WTC11 (cell line): ENCODE measurements at regions not wholly inside any gene's neighbourhood (a gene's known extent, or its start where the extent isn't known, plus 50 kb on each side); places are given as distances from the start of the nearest gene placed in this dataset.

Experiments
- ATAC-seq: fragments of 200-7000 bp; cut with Tn5 transposase; 2 replicates; pipeline ENCODE4 v1.10.0; 2021; ENCODE audit warnings: mild to moderate bottlenecking, moderate library complexity
- CTCF ChIA-PET: fragments of 300-600 bp; sonication (Branson Sonifier 250); formaldehyde crosslinking; loops from one replicate; lab custom pipeline; 2021; ENCODE audit warnings: antibody characterized with exemption; lab: Charles Lee
- POLR2A ChIA-PET: fragments of 350-600 bp; sonication (Branson Sonifier 250); formaldehyde crosslinking; loops from one replicate; lab custom pipeline; 2021; ENCODE audit warnings: antibody characterized with exemption; lab: Charles Lee
- DNase-seq: peaks from one replicate; pipeline ENCODE4 v3.0.0; 2021; ENCODE audit warnings: low spot score
- H3K27ac Mint-ChIP-seq: 2 replicates; pipeline ENCODE4 v1.8.0; 2021; ENCODE audit warnings: mixed read lengths
- H3K27me3 Mint-ChIP-seq: 2 replicates; pipeline ENCODE4 v1.8.0; 2021; ENCODE audit warnings: low read depth, mild to moderate bottlenecking, moderate library complexity, mixed read lengths
- H3K36me3 Mint-ChIP-seq: 2 replicates; pipeline ENCODE4 v1.8.0; 2021; ENCODE audit warnings: mixed read lengths
- H3K4me1 Mint-ChIP-seq: 2 replicates; pipeline ENCODE4 v1.8.0; 2022; ENCODE audit warnings: mixed read lengths
- H3K4me3 Mint-ChIP-seq: 2 replicates; pipeline ENCODE4 v1.8.0; 2021; ENCODE audit warnings: mild to moderate bottlenecking, moderate library complexity, mixed read lengths
- H3K9me3 Mint-ChIP-seq: 2 replicates; pipeline ENCODE4 v1.8.0; 2021; ENCODE audit warnings: mixed read lengths
- GABPB1 ChIP-seq: sonication (generic); formaldehyde crosslinking; IDR thresholded peaks from 2 replicates; pipeline ENCODE4 v1.8.1; 2023; ENCODE audit warnings: mild to moderate bottlenecking, missing genetic modification reagents
- GTF2I ChIP-seq: fragments of 250-450 bp; sonication (Bioruptor Pico); conservative IDR thresholded peaks from 2 replicates; pipeline ENCODE4 v1.4.0; 2021; ENCODE audit warnings: mild to moderate bottlenecking
- HMGA2 ChIP-seq: fragments of 250-450 bp; sonication (Bioruptor Pico); IDR thresholded peaks from 2 replicates; pipeline ENCODE4 v1.4.0; 2021; ENCODE audit warnings: mild to moderate bottlenecking, moderate library complexity
- JAZF1 ChIP-seq: fragments of 250-450 bp; sonication (Bioruptor Pico); IDR thresholded peaks from 2 replicates; pipeline ENCODE4 v1.9.0; 2021; ENCODE audit warnings: moderate library complexity, mild to moderate bottlenecking, inconsistent platforms
- MYBL2 ChIP-seq: sonication (generic); formaldehyde crosslinking; IDR thresholded peaks from 2 replicates; pipeline ENCODE4 v1.8.1; 2023; ENCODE audit warnings: mild to moderate bottlenecking, moderate library complexity, missing genetic modification reagents
- ZNF219 ChIP-seq: sonication (generic); formaldehyde crosslinking; IDR thresholded peaks from 2 replicates; pipeline ENCODE4 v1.8.0; 2023; ENCODE audit warnings: missing genetic modification reagents, mild to moderate bottlenecking, borderline replicate concordance
- ZNF671 ChIP-seq: fragments of 250-450 bp; sonication (Bioruptor Pico); IDR thresholded peaks from 2 replicates; pipeline ENCODE4 v1.8.0; 2021; ENCODE audit warnings: mild to moderate bottlenecking
- TF ChIP-seq, protein P1 (sequence below): sonication (generic); formaldehyde crosslinking; IDR thresholded peaks from 2 replicates; pipeline ENCODE4 v1.8.1; 2022; ENCODE audit warnings: mild to moderate bottlenecking, missing genetic modification reagents, moderate library complexity, borderline replicate concordance
- TF ChIP-seq, protein P2 (sequence below): sonication (generic); formaldehyde crosslinking; IDR thresholded peaks from 2 replicates; pipeline ENCODE4 v1.8.1; 2023; ENCODE audit warnings: mild to moderate bottlenecking, missing genetic modification reagents
- TF ChIP-seq, protein P3 (sequence below): fragments of 250-450 bp; sonication (Bioruptor Pico); IDR thresholded peaks from 2 replicates; pipeline ENCODE4 v1.9.0; 2021; ENCODE audit warnings: mild to moderate bottlenecking
- TF ChIP-seq, protein P4 (sequence below): sonication (generic); formaldehyde crosslinking; IDR thresholded peaks from 2 replicates; pipeline ENCODE4 v1.8.1; 2023; ENCODE audit warnings: mild to moderate bottlenecking, moderate library complexity, missing genetic modification reagents
- TF ChIP-seq, protein P5 (sequence below): sonication (generic); formaldehyde crosslinking; IDR thresholded peaks from 2 replicates; pipeline ENCODE4 v1.8.1; 2022; ENCODE audit warnings: low read depth, missing genetic modification reagents, borderline replicate concordance
- TF ChIP-seq, protein P6 (sequence below): sonication (generic); formaldehyde crosslinking; IDR thresholded peaks from 2 replicates; pipeline ENCODE4 v1.8.0; 2023; ENCODE audit warnings: mild to moderate bottlenecking, missing genetic modification reagents
- TF ChIP-seq, protein P7 (sequence below): sonication (generic); formaldehyde crosslinking; IDR thresholded peaks from 2 replicates; pipeline ENCODE4 v1.8.0; 2022; ENCODE audit warnings: missing genetic modification reagents
- TF ChIP-seq, protein P8 (sequence below): fragments of 250-450 bp; sonication (Bioruptor Pico); IDR thresholded peaks from 2 replicates; pipeline ENCODE4 v1.9.0; 2021; ENCODE audit warnings: mild to moderate bottlenecking, borderline replicate concordance

DNA sequence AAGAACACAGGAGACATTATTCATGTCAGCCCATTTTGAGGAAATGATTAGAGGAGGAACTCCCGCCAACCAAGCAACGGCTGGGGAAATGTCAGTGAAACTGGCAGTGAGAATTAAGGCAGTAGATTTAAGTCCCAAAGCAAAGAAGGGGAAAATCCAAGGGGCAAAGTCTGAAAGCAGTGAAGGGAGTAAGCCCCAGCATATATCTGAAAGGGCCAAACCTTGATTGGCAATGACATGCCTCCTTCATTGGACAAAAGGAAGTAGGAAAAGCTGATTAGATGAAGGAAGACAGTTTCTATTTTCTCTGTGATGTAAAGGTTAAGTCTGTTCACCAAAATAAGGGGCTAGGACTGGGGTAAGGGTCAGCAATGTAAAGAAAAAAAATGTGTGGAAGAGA is 190.3 kb downstream of the RNF144B start (continued):
- TF ChIP-seq, protein P1, sequence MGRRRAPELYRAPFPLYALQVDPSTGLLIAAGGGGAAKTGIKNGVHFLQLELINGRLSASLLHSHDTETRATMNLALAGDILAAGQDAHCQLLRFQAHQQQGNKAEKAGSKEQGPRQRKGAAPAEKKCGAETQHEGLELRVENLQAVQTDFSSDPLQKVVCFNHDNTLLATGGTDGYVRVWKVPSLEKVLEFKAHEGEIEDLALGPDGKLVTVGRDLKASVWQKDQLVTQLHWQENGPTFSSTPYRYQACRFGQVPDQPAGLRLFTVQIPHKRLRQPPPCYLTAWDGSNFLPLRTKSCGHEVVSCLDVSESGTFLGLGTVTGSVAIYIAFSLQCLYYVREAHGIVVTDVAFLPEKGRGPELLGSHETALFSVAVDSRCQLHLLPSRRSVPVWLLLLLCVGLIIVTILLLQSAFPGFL (CRISPR knock-in tag) = no peak
- TF ChIP-seq MYBL2 (CRISPR knock-in tag) (no peak), GTF2I (CRISPR knock-in tag) (no peak)
- TF ChIP-seq, protein P2, sequence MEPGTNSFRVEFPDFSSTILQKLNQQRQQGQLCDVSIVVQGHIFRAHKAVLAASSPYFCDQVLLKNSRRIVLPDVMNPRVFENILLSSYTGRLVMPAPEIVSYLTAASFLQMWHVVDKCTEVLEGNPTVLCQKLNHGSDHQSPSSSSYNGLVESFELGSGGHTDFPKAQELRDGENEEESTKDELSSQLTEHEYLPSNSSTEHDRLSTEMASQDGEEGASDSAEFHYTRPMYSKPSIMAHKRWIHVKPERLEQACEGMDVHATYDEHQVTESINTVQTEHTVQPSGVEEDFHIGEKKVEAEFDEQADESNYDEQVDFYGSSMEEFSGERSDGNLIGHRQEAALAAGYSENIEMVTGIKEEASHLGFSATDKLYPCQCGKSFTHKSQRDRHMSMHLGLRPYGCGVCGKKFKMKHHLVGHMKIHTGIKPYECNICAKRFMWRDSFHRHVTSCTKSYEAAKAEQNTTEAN (CRISPR knock-in tag) = no peak

DNA sequence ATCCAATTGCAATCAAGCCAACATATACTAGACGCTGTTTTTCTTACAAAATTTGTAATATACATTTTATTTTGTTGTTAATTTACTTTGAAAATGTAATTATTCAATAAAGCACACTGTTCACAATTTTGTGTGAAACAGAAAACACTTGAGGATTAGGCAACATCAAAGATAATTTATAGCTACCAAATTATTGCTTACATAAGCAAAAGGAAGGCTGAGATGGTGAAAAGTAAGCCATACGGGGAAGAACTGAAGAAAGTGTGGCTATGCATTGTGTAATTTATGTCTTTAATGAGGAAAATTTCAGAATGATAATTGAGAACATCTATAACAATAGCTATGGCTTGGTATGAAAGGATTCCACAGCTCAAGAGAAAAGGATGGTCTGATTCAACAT is 192.0 kb downstream of the RNF144B start:
- peaks cover 3% of the 10 kb centered on the region; the same call in 1 of the 2 replicates for H3K9me3 Mint-ChIP-seq
- no peak overlapping the region for H3K4me3 Mint-ChIP-seq
- no peaks in the 10 kb centered on the region for H3K4me1 Mint-ChIP-seq
- ATAC-seq = no peak
- no peak for DNase-seq
- ChIA-PET POLR2A (no interaction called here), CTCF (interaction anchor here (0.6 to 1.2 kb wide), 2 partner anchors 17 to 874 kb away, joined by 3 to 5 read pairs; no protein-coding TSS in a partner anchor)
- no peak overlapping the region for H3K27ac Mint-ChIP-seq
- no peaks in the 10 kb centered on the region; the same call in 1 of the 2 replicates for H3K27me3 Mint-ChIP-seq
- H3K36me3 Mint-ChIP-seq = no peaks in the 10 kb centered on the region
- no peak for TF ChIP-seq HMGA2 (CRISPR knock-in tag)
- TF ChIP-seq, protein P3, sequence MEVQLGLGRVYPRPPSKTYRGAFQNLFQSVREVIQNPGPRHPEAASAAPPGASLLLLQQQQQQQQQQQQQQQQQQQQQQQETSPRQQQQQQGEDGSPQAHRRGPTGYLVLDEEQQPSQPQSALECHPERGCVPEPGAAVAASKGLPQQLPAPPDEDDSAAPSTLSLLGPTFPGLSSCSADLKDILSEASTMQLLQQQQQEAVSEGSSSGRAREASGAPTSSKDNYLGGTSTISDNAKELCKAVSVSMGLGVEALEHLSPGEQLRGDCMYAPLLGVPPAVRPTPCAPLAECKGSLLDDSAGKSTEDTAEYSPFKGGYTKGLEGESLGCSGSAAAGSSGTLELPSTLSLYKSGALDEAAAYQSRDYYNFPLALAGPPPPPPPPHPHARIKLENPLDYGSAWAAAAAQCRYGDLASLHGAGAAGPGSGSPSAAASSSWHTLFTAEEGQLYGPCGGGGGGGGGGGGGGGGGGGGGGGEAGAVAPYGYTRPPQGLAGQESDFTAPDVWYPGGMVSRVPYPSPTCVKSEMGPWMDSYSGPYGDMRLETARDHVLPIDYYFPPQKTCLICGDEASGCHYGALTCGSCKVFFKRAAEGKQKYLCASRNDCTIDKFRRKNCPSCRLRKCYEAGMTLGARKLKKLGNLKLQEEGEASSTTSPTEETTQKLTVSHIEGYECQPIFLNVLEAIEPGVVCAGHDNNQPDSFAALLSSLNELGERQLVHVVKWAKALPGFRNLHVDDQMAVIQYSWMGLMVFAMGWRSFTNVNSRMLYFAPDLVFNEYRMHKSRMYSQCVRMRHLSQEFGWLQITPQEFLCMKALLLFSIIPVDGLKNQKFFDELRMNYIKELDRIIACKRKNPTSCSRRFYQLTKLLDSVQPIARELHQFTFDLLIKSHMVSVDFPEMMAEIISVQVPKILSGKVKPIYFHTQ (CRISPR knock-in tag) = no peak
- TF ChIP-seq, protein P4, sequence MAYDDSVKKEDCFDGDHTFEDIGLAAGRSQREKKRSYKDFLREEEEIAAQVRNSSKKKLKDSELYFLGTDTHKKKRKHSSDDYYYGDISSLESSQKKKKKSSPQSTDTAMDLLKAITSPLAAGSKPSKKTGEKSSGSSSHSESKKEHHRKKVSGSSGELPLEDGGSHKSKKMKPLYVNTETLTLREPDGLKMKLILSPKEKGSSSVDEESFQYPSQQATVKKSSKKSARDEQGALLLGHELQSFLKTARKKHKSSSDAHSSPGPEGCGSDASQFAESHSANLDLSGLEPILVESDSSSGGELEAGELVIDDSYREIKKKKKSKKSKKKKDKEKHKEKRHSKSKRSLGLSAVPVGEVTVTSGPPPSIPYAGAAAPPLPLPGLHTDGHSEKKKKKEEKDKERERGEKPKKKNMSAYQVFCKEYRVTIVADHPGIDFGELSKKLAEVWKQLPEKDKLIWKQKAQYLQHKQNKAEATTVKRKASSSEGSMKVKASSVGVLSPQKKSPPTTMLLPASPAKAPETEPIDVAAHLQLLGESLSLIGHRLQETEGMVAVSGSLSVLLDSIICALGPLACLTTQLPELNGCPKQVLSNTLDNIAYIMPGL (CRISPR knock-in tag) = no peak
- TF ChIP-seq ZNF219 (CRISPR knock-in tag) = no peak
- TF ChIP-seq JAZF1 = no peak
- TF ChIP-seq GABPB1 (CRISPR knock-in tag) = no peak
- TF ChIP-seq, protein P5, sequence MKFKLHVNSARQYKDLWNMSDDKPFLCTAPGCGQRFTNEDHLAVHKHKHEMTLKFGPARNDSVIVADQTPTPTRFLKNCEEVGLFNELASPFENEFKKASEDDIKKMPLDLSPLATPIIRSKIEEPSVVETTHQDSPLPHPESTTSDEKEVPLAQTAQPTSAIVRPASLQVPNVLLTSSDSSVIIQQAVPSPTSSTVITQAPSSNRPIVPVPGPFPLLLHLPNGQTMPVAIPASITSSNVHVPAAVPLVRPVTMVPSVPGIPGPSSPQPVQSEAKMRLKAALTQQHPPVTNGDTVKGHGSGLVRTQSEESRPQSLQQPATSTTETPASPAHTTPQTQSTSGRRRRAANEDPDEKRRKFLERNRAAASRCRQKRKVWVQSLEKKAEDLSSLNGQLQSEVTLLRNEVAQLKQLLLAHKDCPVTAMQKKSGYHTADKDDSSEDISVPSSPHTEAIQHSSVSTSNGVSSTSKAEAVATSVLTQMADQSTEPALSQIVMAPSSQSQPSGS = no peak
- TF ChIP-seq, protein P6, sequence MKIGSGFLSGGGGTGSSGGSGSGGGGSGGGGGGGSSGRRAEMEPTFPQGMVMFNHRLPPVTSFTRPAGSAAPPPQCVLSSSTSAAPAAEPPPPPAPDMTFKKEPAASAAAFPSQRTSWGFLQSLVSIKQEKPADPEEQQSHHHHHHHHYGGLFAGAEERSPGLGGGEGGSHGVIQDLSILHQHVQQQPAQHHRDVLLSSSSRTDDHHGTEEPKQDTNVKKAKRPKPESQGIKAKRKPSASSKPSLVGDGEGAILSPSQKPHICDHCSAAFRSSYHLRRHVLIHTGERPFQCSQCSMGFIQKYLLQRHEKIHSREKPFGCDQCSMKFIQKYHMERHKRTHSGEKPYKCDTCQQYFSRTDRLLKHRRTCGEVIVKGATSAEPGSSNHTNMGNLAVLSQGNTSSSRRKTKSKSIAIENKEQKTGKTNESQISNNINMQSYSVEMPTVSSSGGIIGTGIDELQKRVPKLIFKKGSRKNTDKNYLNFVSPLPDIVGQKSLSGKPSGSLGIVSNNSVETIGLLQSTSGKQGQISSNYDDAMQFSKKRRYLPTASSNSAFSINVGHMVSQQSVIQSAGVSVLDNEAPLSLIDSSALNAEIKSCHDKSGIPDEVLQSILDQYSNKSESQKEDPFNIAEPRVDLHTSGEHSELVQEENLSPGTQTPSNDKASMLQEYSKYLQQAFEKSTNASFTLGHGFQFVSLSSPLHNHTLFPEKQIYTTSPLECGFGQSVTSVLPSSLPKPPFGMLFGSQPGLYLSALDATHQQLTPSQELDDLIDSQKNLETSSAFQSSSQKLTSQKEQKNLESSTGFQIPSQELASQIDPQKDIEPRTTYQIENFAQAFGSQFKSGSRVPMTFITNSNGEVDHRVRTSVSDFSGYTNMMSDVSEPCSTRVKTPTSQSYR (CRISPR knock-in tag) = no peak
- no peak for TF ChIP-seq ZNF671 (CRISPR knock-in tag)
- TF ChIP-seq MYBL2 (CRISPR knock-in tag) = no peak
- TF ChIP-seq, protein P7, sequence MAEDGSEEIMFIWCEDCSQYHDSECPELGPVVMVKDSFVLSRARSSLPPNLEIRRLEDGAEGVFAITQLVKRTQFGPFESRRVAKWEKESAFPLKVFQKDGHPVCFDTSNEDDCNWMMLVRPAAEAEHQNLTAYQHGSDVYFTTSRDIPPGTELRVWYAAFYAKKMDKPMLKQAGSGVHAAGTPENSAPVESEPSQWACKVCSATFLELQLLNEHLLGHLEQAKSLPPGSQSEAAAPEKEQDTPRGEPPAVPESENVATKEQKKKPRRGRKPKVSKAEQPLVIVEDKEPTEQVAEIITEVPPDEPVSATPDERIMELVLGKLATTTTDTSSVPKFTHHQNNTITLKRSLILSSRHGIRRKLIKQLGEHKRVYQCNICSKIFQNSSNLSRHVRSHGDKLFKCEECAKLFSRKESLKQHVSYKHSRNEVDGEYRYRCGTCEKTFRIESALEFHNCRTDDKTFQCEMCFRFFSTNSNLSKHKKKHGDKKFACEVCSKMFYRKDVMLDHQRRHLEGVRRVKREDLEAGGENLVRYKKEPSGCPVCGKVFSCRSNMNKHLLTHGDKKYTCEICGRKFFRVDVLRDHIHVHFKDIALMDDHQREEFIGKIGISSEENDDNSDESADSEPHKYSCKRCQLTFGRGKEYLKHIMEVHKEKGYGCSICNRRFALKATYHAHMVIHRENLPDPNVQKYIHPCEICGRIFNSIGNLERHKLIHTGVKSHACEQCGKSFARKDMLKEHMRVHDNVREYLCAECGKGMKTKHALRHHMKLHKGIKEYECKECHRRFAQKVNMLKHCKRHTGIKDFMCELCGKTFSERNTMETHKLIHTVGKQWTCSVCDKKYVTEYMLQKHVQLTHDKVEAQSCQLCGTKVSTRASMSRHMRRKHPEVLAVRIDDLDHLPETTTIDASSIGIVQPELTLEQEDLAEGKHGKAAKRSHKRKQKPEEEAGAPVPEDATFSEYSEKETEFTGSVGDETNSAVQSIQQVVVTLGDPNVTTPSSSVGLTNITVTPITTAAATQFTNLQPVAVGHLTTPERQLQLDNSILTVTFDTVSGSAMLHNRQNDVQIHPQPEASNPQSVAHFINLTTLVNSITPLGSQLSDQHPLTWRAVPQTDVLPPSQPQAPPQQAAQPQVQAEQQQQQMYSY (CRISPR knock-in tag) = no peak
- TF ChIP-seq, protein P8, sequence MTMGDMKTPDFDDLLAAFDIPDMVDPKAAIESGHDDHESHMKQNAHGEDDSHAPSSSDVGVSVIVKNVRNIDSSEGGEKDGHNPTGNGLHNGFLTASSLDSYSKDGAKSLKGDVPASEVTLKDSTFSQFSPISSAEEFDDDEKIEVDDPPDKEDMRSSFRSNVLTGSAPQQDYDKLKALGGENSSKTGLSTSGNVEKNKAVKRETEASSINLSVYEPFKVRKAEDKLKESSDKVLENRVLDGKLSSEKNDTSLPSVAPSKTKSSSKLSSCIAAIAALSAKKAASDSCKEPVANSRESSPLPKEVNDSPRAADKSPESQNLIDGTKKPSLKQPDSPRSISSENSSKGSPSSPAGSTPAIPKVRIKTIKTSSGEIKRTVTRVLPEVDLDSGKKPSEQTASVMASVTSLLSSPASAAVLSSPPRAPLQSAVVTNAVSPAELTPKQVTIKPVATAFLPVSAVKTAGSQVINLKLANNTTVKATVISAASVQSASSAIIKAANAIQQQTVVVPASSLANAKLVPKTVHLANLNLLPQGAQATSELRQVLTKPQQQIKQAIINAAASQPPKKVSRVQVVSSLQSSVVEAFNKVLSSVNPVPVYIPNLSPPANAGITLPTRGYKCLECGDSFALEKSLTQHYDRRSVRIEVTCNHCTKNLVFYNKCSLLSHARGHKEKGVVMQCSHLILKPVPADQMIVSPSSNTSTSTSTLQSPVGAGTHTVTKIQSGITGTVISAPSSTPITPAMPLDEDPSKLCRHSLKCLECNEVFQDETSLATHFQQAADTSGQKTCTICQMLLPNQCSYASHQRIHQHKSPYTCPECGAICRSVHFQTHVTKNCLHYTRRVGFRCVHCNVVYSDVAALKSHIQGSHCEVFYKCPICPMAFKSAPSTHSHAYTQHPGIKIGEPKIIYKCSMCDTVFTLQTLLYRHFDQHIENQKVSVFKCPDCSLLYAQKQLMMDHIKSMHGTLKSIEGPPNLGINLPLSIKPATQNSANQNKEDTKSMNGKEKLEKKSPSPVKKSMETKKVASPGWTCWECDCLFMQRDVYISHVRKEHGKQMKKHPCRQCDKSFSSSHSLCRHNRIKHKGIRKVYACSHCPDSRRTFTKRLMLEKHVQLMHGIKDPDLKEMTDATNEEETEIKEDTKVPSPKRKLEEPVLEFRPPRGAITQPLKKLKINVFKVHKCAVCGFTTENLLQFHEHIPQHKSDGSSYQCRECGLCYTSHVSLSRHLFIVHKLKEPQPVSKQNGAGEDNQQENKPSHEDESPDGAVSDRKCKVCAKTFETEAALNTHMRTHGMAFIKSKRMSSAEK (CRISPR knock-in tag) = no peak
